Right ventricle myocardium inferior (tissue), 1 donor: ENCODE measurements at regions not wholly inside any gene's neighbourhood (a gene's known extent, or its start where the extent isn't known, plus 50 kb on each side); places are given as distances from the start of the nearest gene placed in this dataset.
"Not testable (repeated sequence)": the region's sequence is repeated elsewhere in the genome, so short reads cannot be mapped to it uniquely, and the experiment has no call there.

ENCODE experiments used
- ATAC-seq: fragments of 200-7000 bp; cut with Tn5 transposase; one replicate; pipeline ENCODE4 v1.9.1; 2020; ENCODE audit warnings: mild to moderate bottlenecking, moderate library complexity
- DNase-seq: peaks from one replicate; pipeline ENCODE4 v3.0.0; 2021; ENCODE audit errors: missing footprints
- intact Hi-C: fragments of 100-400 bp; cut with DNase I; formaldehyde crosslinking; loops from one replicate; pipeline ENCODE4 v1.11.0; 2022
- donor health status: DM: no; HTN: yes; CAD: no; lungs with severe emphysema.

GRCh38 chr3:190197346-190197763 lies 76.7 kb upstream of the P3H2 start:
- intact Hi-C loops: loop anchor here (5.0 kb wide), 1 partner anchor 75 kb away; the partner anchor contains the start of gene P3H2
- ATAC-seq: no peak

GRCh38 chr3:190194506-190194905 lies 73.8 kb upstream of the P3H2 start:
- DNase-seq (no peak), ATAC-seq (no peak)
- intact Hi-C loops: no loop called here

More at GRCh38 chr3:190197346-190197763, 76.7 kb upstream of the P3H2 start:
- no peak for DNase-seq

DNA sequence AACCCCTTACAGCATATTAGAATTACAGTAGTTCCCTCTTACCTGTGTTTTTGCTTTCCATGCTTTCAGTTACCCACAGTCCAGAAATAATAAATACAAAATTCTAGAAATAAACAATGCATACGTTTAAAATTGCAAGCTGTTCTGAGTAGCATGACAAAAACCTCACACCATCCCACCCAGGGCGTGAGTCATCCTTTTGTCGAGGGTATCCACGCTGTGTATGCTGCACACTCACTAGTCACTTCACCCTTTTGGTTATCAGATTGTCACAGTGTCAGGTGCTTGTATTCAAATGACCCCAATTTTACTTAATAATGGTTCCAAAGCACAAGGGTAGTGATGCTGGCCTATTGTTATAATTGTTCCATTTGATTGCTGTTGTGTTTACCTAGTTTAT lies 72.5 kb upstream of the P3H2 start:
- no peak for ATAC-seq
- intact Hi-C loops: no loop called here
- no peak for DNase-seq

DNA sequence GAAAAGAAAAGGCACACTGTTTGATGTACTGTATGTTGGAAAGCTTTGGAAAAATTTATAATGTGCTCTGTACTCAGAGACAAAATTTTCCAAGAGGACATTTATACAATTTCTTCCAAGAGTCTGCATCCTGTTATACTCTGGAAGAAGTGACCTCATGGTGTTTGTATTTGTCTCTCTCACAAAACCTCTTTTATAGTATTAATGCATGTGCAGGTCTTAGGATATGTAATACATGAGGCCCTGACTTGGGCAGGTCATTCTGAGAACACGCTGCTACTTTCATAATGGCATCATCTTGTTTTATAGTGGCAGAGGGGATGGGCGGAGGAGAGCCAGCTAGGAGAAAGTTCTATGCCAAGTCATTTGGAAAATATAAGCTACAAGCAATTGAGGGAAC lies 72.0 kb upstream of the P3H2 start:
- ATAC-seq (no peak), DNase-seq (no peak)
- intact Hi-C loops: no loop called here

GRCh38 chr3:190192087-190192486 lies 71.4 kb upstream of the P3H2 start:
- intact Hi-C loops: no loop called here
- ATAC-seq (no peak), DNase-seq (no peak)

- intact Hi-C loops: no loop called here
- DNase-seq: no peak
- no peak for ATAC-seq
Measured at GRCh38 chr3:190188197-190188596, 67.5 kb upstream of the P3H2 start.

GRCh38 chr3:190183121-190183520 lies 62.4 kb upstream of the P3H2 start:
- intact Hi-C loops: no loop called here
- ATAC-seq (no peak), DNase-seq (no peak)

GRCh38 chr3:190182418-190183043 lies 61.8 kb upstream of the P3H2 start:
- intact Hi-C loops: no loop called here
- no peak for DNase-seq
- no peak for ATAC-seq

- ATAC-seq (no peak), DNase-seq (no peak)
- intact Hi-C loops: no loop called here
Measured at GRCh38 chr3:190180268-190180667, 59.6 kb upstream of the P3H2 start.

GRCh38 chr3:190178779-190179178 lies 58.1 kb upstream of the P3H2 start:
- intact Hi-C loops: no loop called here
- ATAC-seq: no peak
- DNase-seq: no peak

DNA sequence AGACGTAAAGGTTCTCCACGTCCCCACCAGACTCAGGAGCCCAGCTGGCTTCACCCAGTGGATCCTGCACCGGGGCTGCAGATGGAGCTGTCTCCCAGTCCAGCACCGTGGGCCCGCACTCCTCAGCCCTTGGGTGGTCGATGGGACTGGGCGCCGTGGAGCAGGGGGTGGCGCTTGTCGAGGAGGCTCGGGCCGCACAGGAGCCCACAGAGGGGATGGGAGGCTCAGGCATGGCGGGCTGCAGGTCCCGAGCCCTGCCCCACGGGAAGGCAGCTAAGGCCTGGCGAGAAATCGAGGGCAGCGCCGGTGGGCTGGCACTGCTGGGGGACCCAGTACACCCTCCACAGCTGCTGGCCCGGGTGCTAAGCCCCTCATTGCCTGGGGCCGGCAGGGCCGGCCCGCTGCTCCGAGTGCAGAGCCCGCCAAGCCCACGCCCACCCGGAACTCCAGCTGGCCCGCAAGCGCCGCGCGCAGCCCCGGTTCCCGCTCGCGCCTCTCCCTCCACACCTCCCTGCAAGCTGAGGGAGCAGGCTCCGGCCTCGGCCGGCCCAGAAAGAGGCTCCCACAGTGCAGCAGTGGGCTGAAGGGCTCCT lies 56.3 kb upstream of the P3H2 start:
- DNase-seq, ATAC-seq, intact Hi-C loops: not testable (repeated sequence)

- intact Hi-C loops, ATAC-seq, DNase-seq: not testable (repeated sequence)
Measured at GRCh38 chr3:190176106-190176505, 55.4 kb upstream of the P3H2 start.

- DNase-seq (no peak), ATAC-seq (no peak)
- intact Hi-C loops: no loop called here
Measured at GRCh38 chr3:190175490-190175889, 54.8 kb upstream of the P3H2 start.

DNA sequence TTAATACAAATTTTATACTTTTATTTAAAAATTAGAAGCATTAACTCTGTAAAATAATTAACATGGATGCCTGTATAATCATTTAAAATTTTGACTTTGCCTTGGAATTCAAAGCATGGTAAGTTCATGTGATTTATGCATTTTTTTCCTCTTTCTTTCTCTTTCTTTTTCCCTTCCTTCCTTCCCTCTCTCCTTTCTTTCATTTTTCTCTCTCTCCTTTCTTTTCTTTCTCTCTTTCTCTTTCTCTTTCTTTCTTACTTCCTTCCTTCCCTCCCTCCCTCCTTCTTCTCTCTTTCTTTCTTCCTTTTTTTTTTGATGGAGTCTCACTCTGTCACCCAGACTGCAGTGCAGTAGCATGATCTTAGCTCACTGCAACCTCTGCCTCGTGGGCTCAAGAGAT lies 53.8 kb upstream of the P3H2 start:
- intact Hi-C loops: no loop called here
- DNase-seq: no peak
- ATAC-seq: no peak

- intact Hi-C loops: no loop called here
- ATAC-seq (no peak), DNase-seq (no peak)
Measured at GRCh38 chr3:190173426-190173825, 52.7 kb upstream of the P3H2 start.

- DNase-seq (no peak), ATAC-seq (no peak)
- intact Hi-C loops: no loop called here
Measured at GRCh38 chr3:190172751-190173150, 52.1 kb upstream of the P3H2 start.
